Upper lobe of right lung (tissue), 1 donor: ENCODE measurements at regions not wholly inside any gene's neighbourhood (a gene's known extent, or its start where the extent isn't known, plus 50 kb on each side); places are given as distances from the start of the nearest gene placed in this dataset.

Experiments
- ATAC-seq: fragments of 200-7000 bp; cut with Tn5 transposase; one replicate; pipeline ENCODE4 v1.9.1; 2020; ENCODE audit warnings: mild to moderate bottlenecking, moderate library complexity
- DNase-seq: peaks from one replicate; pipeline ENCODE4 v3.0.0-alpha.2; 2020
- H3K27ac ChIP-seq: fragments of 200-600 bp; one replicate; pipeline ENCODE4 v1.8.0; 2022
- H3K27me3 ChIP-seq: fragments of 200-600 bp; one replicate; pipeline ENCODE4 v1.8.0; 2022; ENCODE audit warnings: mild to moderate bottlenecking
- H3K36me3 ChIP-seq: fragments of 200-600 bp; one replicate; pipeline ENCODE4 v1.8.0; 2022
- H3K4me1 ChIP-seq: fragments of 200-600 bp; one replicate; pipeline ENCODE4 v1.8.0; 2022
- H3K4me3 ChIP-seq: fragments of 200-600 bp; one replicate; pipeline ENCODE4 v1.8.0; 2022; ENCODE audit warnings: mild to moderate bottlenecking
- H3K9me3 ChIP-seq: fragments of 200-600 bp; one replicate; pipeline ENCODE4 v1.8.0; 2022
- intact Hi-C: fragments of 100-400 bp; cut with DNase I; formaldehyde crosslinking; loops from one replicate; pipeline ENCODE4 v1.11.0; 2022
- TF ChIP-seq, protein P1 (sequence below): fragments of 200-600 bp; IDR thresholded peaks from one replicate; pipeline ENCODE4 v1.8.0; 2022; ENCODE audit warnings: antibody characterized with exemption
- donor health status: DM: no; HTN: yes; CAD: no; lungs with severe emphysema.

DNA sequence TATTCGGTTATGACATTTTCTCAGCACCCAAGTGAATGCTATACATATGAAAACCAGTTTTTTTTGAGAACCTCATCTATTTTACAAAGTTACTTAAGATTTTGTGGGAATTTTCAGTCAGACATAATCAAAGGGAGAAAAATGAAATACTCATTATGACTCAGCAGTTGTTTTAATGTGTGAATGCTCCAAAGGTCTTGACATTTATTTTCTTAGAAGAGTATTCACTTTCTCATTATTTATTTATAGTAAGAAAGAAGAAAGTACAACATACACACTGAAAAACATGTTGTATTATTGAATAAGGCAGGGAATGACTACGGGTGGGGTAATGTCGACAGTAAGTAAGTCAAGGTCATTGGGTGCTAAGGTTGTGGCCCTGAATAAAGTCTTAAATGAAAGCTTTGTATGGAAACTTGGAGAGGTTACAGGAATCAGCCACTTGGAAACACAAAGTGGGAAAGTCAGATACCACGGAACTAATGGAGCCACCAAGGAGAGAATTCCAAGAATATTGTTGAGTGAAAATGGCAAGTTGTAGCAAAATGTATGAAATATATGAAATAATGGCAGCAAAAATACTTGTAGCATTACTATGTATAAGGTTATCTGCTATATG lies 844.5 kb downstream of the TBL1XR1 start:
- DNase-seq (no peak), ATAC-seq (no peak)
- Histone ChIP-seq H3K4me3 (no peak overlapping the region), H3K36me3 (no peaks in the 10 kb centered on the region), H3K27me3 (no peaks in the 10 kb centered on the region), H3K27ac (no peak overlapping the region), H3K9me3 (no peaks in the 10 kb centered on the region), H3K4me1 (no peaks in the 10 kb centered on the region)
- TF ChIP-seq, protein P1, sequence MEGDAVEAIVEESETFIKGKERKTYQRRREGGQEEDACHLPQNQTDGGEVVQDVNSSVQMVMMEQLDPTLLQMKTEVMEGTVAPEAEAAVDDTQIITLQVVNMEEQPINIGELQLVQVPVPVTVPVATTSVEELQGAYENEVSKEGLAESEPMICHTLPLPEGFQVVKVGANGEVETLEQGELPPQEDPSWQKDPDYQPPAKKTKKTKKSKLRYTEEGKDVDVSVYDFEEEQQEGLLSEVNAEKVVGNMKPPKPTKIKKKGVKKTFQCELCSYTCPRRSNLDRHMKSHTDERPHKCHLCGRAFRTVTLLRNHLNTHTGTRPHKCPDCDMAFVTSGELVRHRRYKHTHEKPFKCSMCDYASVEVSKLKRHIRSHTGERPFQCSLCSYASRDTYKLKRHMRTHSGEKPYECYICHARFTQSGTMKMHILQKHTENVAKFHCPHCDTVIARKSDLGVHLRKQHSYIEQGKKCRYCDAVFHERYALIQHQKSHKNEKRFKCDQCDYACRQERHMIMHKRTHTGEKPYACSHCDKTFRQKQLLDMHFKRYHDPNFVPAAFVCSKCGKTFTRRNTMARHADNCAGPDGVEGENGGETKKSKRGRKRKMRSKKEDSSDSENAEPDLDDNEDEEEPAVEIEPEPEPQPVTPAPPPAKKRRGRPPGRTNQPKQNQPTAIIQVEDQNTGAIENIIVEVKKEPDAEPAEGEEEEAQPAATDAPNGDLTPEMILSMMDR: no peak
- intact Hi-C loops: no loop called here

DNA sequence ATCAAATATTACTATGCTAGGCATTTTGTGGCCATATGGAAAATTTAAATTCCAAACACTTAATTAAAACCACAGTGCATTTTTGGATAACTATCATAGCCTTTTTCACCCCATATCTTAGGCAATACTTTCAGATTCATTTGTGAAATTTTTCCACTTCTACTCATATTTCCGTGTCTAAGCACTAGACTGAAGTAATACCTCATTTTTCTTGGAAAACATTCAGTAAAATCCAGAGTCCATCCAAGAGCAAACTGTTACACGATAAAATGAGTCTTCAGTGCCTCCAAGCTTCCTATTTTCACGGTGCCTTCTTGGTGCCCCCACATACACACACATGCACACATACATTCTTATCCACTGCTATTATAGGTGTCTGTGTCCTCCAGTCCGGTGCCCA lies 845.9 kb downstream of the TBL1XR1 start:
- DNase-seq (no peak), ATAC-seq (no peak)
- Histone ChIP-seq H3K27ac (no peak overlapping the region), H3K4me3 (no peak overlapping the region), H3K27me3 (no peaks in the 10 kb centered on the region), H3K9me3 (no peaks in the 10 kb centered on the region), H3K36me3 (no peaks in the 10 kb centered on the region), H3K4me1 (no peaks in the 10 kb centered on the region)
- intact Hi-C loops: no loop called here
- TF ChIP-seq, protein P1: no peak

DNA sequence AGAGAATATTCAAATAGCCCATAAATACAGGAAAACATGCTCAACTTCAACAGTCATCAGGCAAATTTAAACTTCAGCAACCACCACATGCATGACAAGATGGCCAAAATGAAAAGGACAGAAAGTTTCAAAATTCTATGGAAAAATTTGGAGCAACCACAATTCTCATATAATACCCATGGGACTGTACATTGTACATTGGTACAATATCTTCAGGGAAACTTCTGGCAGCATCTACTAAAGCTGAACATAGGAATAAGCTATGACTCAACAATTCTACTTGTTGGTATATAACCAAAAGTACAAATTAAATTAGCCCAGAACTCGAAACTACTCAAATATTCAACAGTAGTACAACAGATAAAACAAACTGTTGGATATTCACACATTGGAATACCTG lies 847.6 kb downstream of the TBL1XR1 start:
- DNase-seq (no peak), ATAC-seq (no peak)
- no peaks in the 10 kb centered on the region for H3K27me3 ChIP-seq
- intact Hi-C loops: no loop called here
- H3K27ac ChIP-seq: no peak overlapping the region
- no peaks in the 10 kb centered on the region for H3K36me3 ChIP-seq
- H3K9me3 ChIP-seq: no peaks in the 10 kb centered on the region
- no peaks in the 10 kb centered on the region for H3K4me1 ChIP-seq
- no peak overlapping the region for H3K4me3 ChIP-seq
- TF ChIP-seq, protein P1: no peak

DNA sequence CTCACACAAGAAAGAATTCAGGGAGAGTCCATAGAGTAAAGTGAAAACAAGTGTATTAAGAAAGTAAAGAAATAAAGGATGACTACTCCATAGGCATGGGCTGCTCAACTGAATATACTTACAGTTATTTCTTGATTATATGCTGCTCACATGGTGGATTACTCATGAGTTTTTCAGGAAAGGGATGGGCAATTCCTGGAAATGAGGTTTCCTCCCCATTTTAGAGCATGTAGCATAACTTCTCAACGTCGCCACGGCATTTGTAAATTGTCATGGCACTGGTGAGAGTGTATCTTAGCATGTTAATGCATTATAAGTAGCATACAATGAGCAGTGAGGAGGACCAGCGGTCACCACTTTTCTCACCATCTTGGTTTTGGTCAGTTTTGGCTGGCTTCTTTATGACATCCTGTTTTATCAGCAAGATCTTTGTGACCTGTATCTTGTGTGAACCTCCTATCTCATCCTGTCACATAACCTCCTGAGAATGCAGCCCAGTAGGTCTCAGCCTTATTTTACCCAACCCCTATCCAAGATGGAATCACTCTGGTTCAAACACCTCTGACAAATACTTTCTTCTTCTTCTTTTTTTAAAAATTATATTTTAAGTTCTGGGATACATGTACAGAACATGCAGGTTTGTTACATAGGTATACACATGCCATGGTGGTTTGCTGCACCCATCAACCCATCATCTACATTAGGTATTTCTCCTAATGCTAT lies 849.7 kb downstream of the TBL1XR1 start:
- no peaks in the 10 kb centered on the region for H3K4me1 ChIP-seq
- no peaks in the 10 kb centered on the region for H3K27me3 ChIP-seq
- TF ChIP-seq, protein P1: no peak
- ATAC-seq: no peak
- H3K4me3 ChIP-seq: no peak overlapping the region
- no peak for DNase-seq
- no peaks in the 10 kb centered on the region for H3K36me3 ChIP-seq
- no peaks in the 10 kb centered on the region for H3K9me3 ChIP-seq
- no peak overlapping the region for H3K27ac ChIP-seq
- intact Hi-C loops: no loop called here

DNA sequence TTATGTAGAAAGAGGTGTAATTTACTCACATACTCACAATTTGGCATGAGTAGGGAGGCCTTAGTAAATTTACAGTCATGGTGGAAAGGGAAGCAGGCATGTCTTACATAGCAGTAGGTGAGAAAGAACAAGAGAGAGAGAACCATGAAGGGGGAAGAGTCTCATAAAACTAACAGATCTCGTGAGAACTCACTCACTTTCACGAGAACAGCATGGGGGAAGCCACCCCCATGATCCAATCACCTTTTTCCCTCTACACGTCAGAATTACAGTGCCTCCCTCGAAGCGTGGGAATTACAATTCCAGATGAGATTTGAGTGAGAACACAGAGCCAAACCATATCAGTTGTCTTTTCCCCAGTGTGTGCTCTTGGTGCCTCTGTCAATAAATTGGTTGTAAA lies 855.3 kb downstream of the TBL1XR1 start:
- Histone ChIP-seq H3K9me3 (no peaks in the 10 kb centered on the region), H3K36me3 (no peaks in the 10 kb centered on the region), H3K4me3 (no peak overlapping the region), H3K4me1 (no peaks in the 10 kb centered on the region), H3K27me3 (no peaks in the 10 kb centered on the region), H3K27ac (no peak overlapping the region)
- intact Hi-C loops: no loop called here
- no peak for ATAC-seq
- TF ChIP-seq, protein P1: no peak
- DNase-seq: no peak
